ENCODE measurements at regions not wholly inside any gene's neighbourhood (a gene's known extent, or its start where the extent isn't known, plus 50 kb on each side); places are given as distances from the start of the nearest gene placed in this dataset.

DNA sequence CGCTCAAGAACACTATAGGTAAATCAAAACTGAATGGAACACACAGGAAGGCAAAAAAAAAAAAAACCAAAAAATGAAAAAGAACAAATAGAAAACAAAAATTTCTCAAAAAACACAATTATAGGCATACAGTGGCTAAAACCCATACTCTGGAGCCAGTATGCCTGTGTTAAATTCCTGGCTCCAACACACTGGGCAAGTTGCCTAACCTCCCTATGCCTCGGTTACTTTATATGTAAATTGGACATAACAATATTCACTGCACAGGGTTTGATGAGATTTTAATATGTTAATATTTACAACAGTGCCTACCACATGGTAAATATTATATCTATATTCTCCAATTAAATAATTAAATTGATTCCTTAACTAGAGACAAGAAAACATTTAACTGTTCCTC is 217.1 kb downstream of the HTR7 start:
- no peak for DNase-seq

DNA sequence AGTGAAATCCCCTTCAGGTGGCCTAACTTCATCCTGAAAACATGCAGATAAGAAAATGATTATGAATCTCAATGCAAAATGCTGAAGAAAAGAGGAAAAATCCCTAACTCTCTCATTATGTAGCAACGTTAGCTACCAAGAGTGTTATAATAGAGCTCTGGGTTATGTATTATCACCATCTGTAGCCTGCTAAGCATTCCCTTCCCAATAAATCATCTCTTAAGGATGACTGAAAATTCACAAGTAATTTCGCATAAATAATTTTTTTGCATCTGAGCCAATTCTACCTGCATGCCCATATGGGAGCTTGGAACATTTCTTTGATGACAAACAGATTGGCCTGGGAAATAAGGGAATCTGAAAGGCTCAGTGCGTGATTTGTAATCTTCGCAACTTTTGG is 216.1 kb downstream of the HTR7 start:
- no peak for DNase-seq

DNA sequence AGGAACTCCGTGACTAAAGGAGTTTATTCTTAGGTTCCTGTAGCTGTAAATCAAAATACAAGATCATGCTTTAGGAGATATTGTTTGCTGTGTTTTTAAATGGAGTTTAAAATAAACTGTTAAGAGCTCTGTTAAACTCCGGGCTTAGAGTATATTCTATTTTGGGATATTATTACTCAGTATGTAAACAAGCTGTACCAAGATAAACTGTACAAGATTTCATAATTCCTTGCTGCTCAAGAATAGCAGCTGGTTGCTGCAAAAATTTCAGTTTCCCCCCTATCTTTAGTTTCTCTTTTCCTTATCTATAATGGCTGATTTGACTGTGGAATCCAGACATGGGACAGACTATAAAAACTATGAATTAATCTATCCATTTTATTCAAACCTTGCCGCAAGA is 215.7 kb downstream of the HTR7 start:
- DNase-seq = no peak

DNA sequence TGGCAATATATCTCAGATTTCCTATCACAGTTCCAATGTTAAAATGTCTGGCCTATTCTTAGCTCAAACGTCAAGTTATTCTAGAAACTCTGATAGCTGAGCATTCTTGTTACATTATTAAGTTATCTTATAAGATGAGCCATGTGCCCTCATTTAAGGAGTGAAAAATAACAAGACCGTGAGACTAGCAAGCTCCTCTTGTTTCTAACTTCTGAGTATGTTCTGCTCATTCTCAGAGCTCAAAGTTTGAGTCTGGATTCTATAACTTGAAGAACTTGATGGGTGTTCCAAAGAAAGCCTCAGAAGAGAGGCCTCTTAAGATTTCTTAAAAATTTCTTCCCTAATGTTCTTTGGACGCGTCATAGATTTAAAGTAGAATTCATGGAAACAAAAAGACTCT is 215.2 kb downstream of the HTR7 start:
- no peak for DNase-seq

DNA sequence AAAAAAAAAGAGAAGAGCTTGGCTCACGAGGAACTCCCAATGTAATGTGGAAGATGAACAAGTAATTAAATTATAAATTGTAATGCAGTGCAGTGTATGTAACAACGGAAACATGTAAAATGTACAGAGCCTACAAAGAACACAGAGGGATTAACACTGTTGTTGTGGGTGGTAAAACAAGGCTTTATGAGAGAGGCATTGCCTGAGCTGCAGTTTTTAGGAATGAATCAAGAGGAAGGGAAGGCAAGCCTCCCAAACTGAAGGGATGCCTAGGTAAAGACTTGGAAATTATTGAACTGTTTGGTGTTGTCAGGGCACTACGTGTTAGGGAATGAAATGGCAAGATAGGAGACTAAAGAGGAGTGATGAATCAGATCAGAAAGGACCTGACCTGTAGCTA is 213.7 kb downstream of the HTR7 start:
- DNase-seq = no peak

DNA sequence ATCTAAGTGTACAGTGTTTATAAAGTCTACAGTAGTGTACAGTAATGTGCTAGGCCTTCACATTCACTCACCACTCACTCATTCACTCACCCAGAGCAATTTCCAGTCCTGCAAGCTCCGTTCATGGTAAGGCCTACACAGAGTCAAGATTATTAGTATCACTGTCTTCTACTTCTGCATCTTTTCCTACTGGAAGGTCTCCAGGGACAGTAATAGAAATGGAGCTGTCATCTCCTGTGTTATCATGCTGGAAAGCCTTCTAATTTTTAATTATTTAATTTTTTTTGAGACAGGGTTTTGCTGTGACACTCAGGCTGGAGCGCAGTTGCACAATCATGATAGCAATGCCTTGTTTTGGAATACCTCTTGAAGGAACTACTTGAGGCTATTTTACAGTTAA is 207.0 kb downstream of the HTR7 start:
- no peak for DNase-seq

DNA sequence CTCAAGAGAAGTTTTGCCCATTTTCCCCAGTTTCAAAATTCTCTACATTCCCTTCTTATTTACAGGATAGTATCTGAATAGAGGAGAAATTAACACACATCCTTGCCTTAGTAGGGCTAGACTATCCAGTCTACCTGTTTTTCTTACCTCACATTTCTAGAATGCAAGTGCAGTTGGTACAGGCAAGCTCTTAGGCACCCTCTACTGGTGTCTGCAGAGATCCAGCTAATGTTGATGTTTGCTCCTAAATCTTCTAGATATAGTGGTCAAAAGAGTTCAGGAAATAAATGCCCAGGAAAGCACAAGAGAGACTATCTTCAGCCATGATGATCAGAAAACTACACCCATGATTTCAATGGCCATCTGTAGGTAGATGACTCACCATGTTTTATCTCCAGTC is 205.3 kb downstream of the HTR7 start:
- no peak for DNase-seq

DNA sequence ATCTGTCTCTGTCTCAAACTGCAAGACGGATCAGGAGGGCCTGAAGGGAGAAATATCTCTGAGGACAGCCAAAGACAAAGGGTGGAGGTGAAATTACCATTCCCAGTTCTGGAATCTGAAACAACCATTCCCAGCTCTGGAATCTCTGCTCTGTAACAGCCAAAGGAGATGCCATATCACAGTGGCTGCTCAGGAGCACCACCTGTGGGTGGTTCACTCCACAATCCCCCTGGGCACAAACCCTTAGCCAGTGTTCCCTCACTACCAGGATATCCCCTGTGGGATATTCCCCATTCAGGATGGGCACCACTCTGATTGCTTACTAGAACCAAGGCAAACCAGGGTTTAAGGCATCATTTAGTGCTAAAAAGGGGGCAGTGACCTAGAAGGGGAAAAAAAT is 199.0 kb downstream of the HTR7 start:
- no peak for DNase-seq

DNA sequence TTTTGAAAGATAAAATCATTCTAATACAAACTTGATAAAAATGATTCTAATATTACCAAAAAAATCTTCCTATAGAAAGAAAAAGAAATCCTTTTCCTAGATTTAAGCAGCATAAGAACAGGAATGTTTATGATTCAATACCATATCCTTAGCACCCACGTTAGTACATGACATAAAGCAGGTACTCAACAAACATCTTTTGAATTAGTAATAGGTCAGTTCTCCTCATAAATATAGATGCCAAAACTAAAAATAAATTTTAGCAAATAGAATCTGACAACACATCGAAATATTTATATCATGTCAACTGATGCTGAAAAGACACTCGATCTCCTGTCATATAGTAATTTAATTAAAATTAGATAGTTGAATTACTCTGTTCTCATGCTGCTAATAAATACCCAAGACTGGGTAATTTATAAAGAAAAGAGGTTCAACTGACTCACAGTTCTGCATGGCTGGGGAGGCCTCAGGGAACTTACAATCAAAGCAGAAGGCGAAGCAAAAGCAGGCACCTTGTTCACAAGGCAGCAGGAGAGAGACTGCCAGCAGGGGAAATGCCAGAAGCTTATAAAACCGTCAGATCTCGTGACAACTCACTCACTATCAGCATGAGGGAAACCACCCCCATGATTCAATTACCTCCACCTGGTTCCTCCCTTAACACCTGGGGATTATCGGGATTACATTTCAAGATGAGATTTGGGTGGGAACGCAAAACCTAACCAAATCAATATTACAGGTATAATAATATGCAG is 191.8 kb downstream of the HTR7 start:
- no peak for DNase-seq

DNA sequence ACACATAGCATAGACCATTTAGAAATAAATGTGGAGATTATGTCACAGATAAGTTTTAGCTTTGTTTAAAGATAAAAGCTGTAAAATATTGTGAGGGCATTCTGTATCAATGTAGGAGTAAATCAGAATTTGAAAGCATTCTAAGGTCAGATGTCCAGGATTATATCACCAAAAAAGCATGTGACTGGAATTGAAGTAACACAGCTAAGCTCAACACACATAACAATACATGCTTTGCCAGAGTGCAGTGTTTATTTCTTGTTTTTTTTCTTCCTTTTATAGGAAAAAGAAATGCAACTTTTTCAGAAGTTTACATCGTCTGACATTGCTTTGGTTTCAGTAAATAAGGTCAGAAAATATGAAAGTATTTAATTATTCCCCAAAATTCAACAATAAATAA is 183.4 kb downstream of the HTR7 start:
- no peak for DNase-seq

DNA sequence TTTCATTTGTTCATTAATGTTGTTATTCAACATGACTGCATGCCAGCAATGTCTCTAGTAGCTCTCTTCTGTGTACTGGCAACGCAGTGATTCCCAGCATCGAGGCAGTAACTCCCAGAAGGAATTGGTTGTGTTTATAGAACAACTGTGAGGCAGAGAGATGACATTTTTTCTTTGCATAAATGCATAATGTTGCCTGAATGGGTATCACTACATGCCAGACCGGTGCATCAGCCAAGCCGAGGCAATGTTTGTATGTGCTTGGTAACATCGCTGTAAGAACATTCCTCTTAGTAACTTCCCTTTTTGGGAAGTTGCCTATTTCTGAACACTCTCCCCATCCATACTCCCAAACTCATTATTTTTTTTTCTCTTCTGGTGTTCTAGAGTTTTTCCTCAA is 182.9 kb downstream of the HTR7 start:
- DNase-seq = no peak

DNA sequence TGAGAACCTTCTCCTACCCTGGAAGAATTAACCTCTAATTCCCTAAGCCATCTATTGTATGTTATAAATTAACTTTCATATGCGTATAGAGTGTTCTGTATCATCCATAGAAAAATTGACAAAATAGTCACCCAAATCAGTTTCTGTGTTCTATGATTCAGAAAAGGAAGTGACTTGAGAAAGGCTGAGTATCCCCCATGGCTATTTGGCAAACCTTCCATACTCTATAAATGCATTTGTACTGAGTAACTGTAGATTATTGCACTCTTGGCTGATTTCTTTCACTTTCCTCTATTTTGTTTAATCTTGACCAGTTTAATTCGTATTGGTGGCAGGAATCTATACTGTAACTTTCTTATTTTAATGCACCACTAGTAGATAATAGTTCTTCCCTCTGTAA is 182.2 kb downstream of the HTR7 start:
- DNase-seq = no peak
